ENCODE measurements at regions not wholly inside any gene's neighbourhood (a gene's known extent, or its start where the extent isn't known, plus 50 kb on each side); places are given as distances from the start of the nearest gene placed in this dataset.

- no peak overlapping the region for H3K4me3 ChIP-seq (replicated peaks in 1 of 3; ENCODE audit: low read depth in 2 of 3, low read length in 3 of 3)
- DNase-seq: no peak
- H3K9me3 Mint-ChIP-seq: peaks cover 0 to 10% (median 3%) of the 10 kb centered on the region in 7 donors
- no peaks in the 10 kb centered on the region for H4K20me1 ChIP-seq (ENCODE audit: insufficient read depth, low read length)
- 93% methylated on average over 3 of the region's 10 CpGs for WGBS (ENCODE audit: insufficient coverage)
- no peaks in the 10 kb centered on the region for H3K79me2 ChIP-seq (ENCODE audit: insufficient read depth, low read length)
- H3K9me3 ChIP-seq (replicated peaks in 1 of 2; ENCODE audit: control insufficient read depth in 1 of 2, insufficient read depth in 1 of 2, low read length in 2 of 2): peaks cover 0 to 3% of the 10 kb centered on the region in 2 donors
- H3K27me3 ChIP-seq (ENCODE audit: control insufficient read depth in 2 of 2, insufficient read depth in 2 of 2, low read length in 2 of 2): peaks cover 5 to 12% of the 10 kb centered on the region in 2 donors
- TF ChIP-seq CTCF (IDR thresholded peaks at IDR 0.05): no peak
- no peak overlapping the region for H3K4me3 Mint-ChIP-seq
- H3K4me1 Mint-ChIP-seq: no peaks in the 10 kb centered on the region
- no peak overlapping the region for H3K9ac ChIP-seq (ENCODE audit: insufficient read depth, low read length, poor library complexity, severe bottlenecking)
- H3K36me3 Mint-ChIP-seq: no peaks in the 10 kb centered on the region
- no peak overlapping the region for H3K27ac ChIP-seq (ENCODE audit: low read depth in 1 of 2, low read length in 2 of 2)
- no peaks in the 10 kb centered on the region for H3K4me1 ChIP-seq (ENCODE audit: control insufficient read depth in 1 of 2, insufficient read depth in 2 of 2, low read length in 2 of 2)
- intact Hi-C loops (cut with micrococcal nuclease): no loop called here
- no peaks in the 10 kb centered on the region for H3K36me3 ChIP-seq (replicated peaks in 1 of 2; ENCODE audit: control insufficient read depth in 1 of 2, insufficient read depth in 2 of 2, low read length in 2 of 2)
- no peak overlapping the region for H2AFZ ChIP-seq (ENCODE audit: insufficient read depth, low read depth, low read length, poor library complexity, severe bottlenecking)
- no peak overlapping the region for H3K4me2 ChIP-seq (replicated peaks; ENCODE audit: extremely low read depth, low read length, poor library complexity, severe bottlenecking)
- no peak overlapping the region for H3K27ac Mint-ChIP-seq
- H3K27me3 Mint-ChIP-seq (ENCODE audit: low read depth in 3 of 3): peaks cover 13 to 14% (median 14%) of the 10 kb centered on the region in 3 donors
These were observed 220.0 kb downstream of the TEX29 start for GRCh38 chr13:111540486-111540885.

- intact Hi-C loops (cut with micrococcal nuclease): no loop called here
- H3K27me3 Mint-ChIP-seq (ENCODE audit: low read depth in 3 of 3): peaks cover 5 to 10% (median 7%) of the 10 kb centered on the region in 3 donors
- Histone ChIP-seq H3K4me1 (ENCODE audit: control insufficient read depth in 1 of 2, insufficient read depth in 2 of 2, low read length in 2 of 2) (no peaks in the 10 kb centered on the region), H3K4me2 (replicated peaks; ENCODE audit: extremely low read depth, low read length, poor library complexity, severe bottlenecking) (no peak overlapping the region), H3K9me3 (replicated peaks in 1 of 2; ENCODE audit: control insufficient read depth in 1 of 2, insufficient read depth in 1 of 2, low read length in 2 of 2) (peaks cover 0 to 8% of the 10 kb centered on the region in 2 donors), H3K27ac (ENCODE audit: low read depth in 1 of 2, low read length in 2 of 2) (no peak overlapping the region), H3K9ac (ENCODE audit: insufficient read depth, low read length, poor library complexity, severe bottlenecking) (no peak overlapping the region), H3K27me3 (ENCODE audit: control insufficient read depth in 2 of 2, insufficient read depth in 2 of 2, low read length in 2 of 2) (peaks cover 2 to 4% of the 10 kb centered on the region in 2 donors), H3K4me3 (replicated peaks in 1 of 3; ENCODE audit: low read depth in 2 of 3, low read length in 3 of 3) (no peak overlapping the region), H4K20me1 (ENCODE audit: insufficient read depth, low read length) (no peaks in the 10 kb centered on the region), H2AFZ (ENCODE audit: insufficient read depth, low read depth, low read length, poor library complexity, severe bottlenecking) (no peak overlapping the region), H3K36me3 (replicated peaks in 1 of 2; ENCODE audit: control insufficient read depth in 1 of 2, insufficient read depth in 2 of 2, low read length in 2 of 2) (no peaks in the 10 kb centered on the region), H3K79me2 (ENCODE audit: insufficient read depth, low read length) (no peaks in the 10 kb centered on the region)
- H3K4me1 Mint-ChIP-seq: no peaks in the 10 kb centered on the region
- 87% methylated on average over 9 of the region's 11 CpGs for WGBS (ENCODE audit: insufficient coverage)
- peaks cover 4 to 15% (median 9%) of the 10 kb centered on the region in 7 donors for H3K9me3 Mint-ChIP-seq
- H3K4me3 Mint-ChIP-seq: no peak overlapping the region
- no peaks in the 10 kb centered on the region for H3K36me3 Mint-ChIP-seq
- TF ChIP-seq CTCF (IDR thresholded peaks at IDR 0.05): no peak
- H3K27ac Mint-ChIP-seq: no peak overlapping the region
- no peak for DNase-seq
These were observed 220.9 kb downstream of the TEX29 start for GRCh38 chr13:111541345-111541744.

All from CD14-positive monocyte (primary cell).